ENCODE measurements at regions not wholly inside any gene's neighbourhood (a gene's known extent, or its start where the extent isn't known, plus 50 kb on each side); places are given as distances from the start of the nearest gene placed in this dataset.

GRCh38 chr13:50581586-50582196 is 261.8 kb downstream of the DLEU7 start:
- no peak for TF ChIP-seq CTCF (IDR thresholded peaks at IDR 0.05)
- Histone ChIP-seq H3K4me3 (ENCODE audit: low read depth in 1 of 2, low read length in 1 of 2) (no peak overlapping the region), H3K36me3 (no peaks in the 10 kb centered on the region), H3K4me1 (ENCODE audit: control insufficient read depth in 1 of 2, insufficient read depth in 1 of 2, low read depth in 1 of 2, low read length in 1 of 2) (no peaks in the 10 kb centered on the region), H3K27ac (no peak overlapping the region), H3K9me3 (no peaks in the 10 kb centered on the region), H3K27me3 (no peaks in the 10 kb centered on the region)

- H3K27ac ChIP-seq = no peak overlapping the region
- H3K9me3 ChIP-seq = no peaks in the 10 kb centered on the region
- H3K4me1 ChIP-seq (ENCODE audit: control insufficient read depth in 1 of 2, insufficient read depth in 1 of 2, low read depth in 1 of 2, low read length in 1 of 2) = no peaks in the 10 kb centered on the region
- H3K4me3 ChIP-seq (ENCODE audit: low read depth in 1 of 2, low read length in 1 of 2) = no peak overlapping the region
- no peaks in the 10 kb centered on the region for H3K36me3 ChIP-seq
- TF ChIP-seq CTCF (IDR thresholded peaks at IDR 0.05) = no peak
- no peaks in the 10 kb centered on the region for H3K27me3 ChIP-seq
Measured at GRCh38 chr13:50584856-50585580, 258.5 kb downstream of the DLEU7 start.

GRCh38 chr13:50585674-50586413 is 257.6 kb downstream of the DLEU7 start:
- Histone ChIP-seq H3K27me3 (no peaks in the 10 kb centered on the region), H3K27ac (no peak overlapping the region), H3K4me3 (ENCODE audit: low read depth in 1 of 2, low read length in 1 of 2) (no peak overlapping the region), H3K9me3 (no peaks in the 10 kb centered on the region), H3K4me1 (ENCODE audit: control insufficient read depth in 1 of 2, insufficient read depth in 1 of 2, low read depth in 1 of 2, low read length in 1 of 2) (no peaks in the 10 kb centered on the region), H3K36me3 (no peaks in the 10 kb centered on the region)
- no peak for TF ChIP-seq CTCF (IDR thresholded peaks at IDR 0.05)

- no peak for TF ChIP-seq CTCF (IDR thresholded peaks at IDR 0.05)
- H3K27me3 ChIP-seq = no peaks in the 10 kb centered on the region
- no peak overlapping the region for H3K4me3 ChIP-seq (ENCODE audit: low read depth in 1 of 2, low read length in 1 of 2)
- no peak overlapping the region for H3K27ac ChIP-seq
- H3K9me3 ChIP-seq = no peaks in the 10 kb centered on the region
- no peaks in the 10 kb centered on the region for H3K4me1 ChIP-seq (ENCODE audit: control insufficient read depth in 1 of 2, insufficient read depth in 1 of 2, low read depth in 1 of 2, low read length in 1 of 2)
- H3K36me3 ChIP-seq = no peaks in the 10 kb centered on the region
Measured at GRCh38 chr13:50586414-50587083, 256.9 kb downstream of the DLEU7 start.

GRCh38 chr13:50587115-50587514 is 256.4 kb downstream of the DLEU7 start:
- no peaks in the 10 kb centered on the region for H3K36me3 ChIP-seq
- H3K9me3 ChIP-seq = no peaks in the 10 kb centered on the region
- no peaks in the 10 kb centered on the region for H3K4me1 ChIP-seq (ENCODE audit: control insufficient read depth in 1 of 2, insufficient read depth in 1 of 2, low read depth in 1 of 2, low read length in 1 of 2)
- H3K4me3 ChIP-seq (ENCODE audit: low read depth in 1 of 2, low read length in 1 of 2) = no peak overlapping the region
- no peak for TF ChIP-seq CTCF (IDR thresholded peaks at IDR 0.05)
- no peaks in the 10 kb centered on the region for H3K27me3 ChIP-seq
- H3K27ac ChIP-seq = no peak overlapping the region
